A549 (cell line): ENCODE measurements at regions not wholly inside any gene's neighbourhood (a gene's known extent, or its start where the extent isn't known, plus 50 kb on each side); places are given as distances from the start of the nearest gene placed in this dataset.

Experiments
- BCL3 ChIP-seq: fragments of >200 bp; sonication (Bioruptor Twin); formaldehyde crosslinking; IDR thresholded peaks from 3 replicates; pipeline ENCODE4 v1.6.1; 2016
- BHLHE40 ChIP-seq: IDR thresholded peaks from 2 replicates; pipeline ENCODE4 v1.6.1; 2012; ENCODE audit warnings: low read depth, low read length, inconsistent platforms
- CEBPB ChIP-seq, 2 experiments: fragments of >200 bp in 1 of 2; sonication (Bioruptor Twin) in 1 of 2; formaldehyde crosslinking in 1 of 2; IDR thresholded peaks; 2 replicates each; pipeline ENCODE4 v1.6.1; 2012 to 2016
- CTCF ChIP-seq: fragments of >200 bp; sonication (Bioruptor Twin); formaldehyde crosslinking; IDR thresholded peaks from 3 replicates; pipeline ENCODE4 v1.5.1; 2016
- EHMT2 ChIP-seq: fragments of 200-600 bp; sonication (generic); IDR thresholded peaks from 2 replicates; pipeline ENCODE4 v1.6.1; 2016; ENCODE audit warnings: antibody characterized with exemption, low read depth, mild to moderate bottlenecking, moderate library complexity
- ELK1 ChIP-seq: fragments of 150-350 bp; IDR thresholded peaks from 2 replicates; pipeline ENCODE4 v1.6.1; 2014; ENCODE audit warnings: low read depth, mild to moderate bottlenecking, low read length
- HOXA7 ChIP-seq: fragments of 250-450 bp; sonication (Bioruptor Pico); IDR thresholded peaks from 2 replicates; pipeline ENCODE4 v1.5.0; 2020; ENCODE audit warnings: mild to moderate bottlenecking, moderate library complexity
- MYC ChIP-seq: IDR thresholded peaks from 2 replicates; pipeline ENCODE4 v1.6.1; 2012; ENCODE audit warnings: mild to moderate bottlenecking, inconsistent platforms, low read length, improper control_type of control experiment, borderline replicate concordance
- NFE2L2 ChIP-seq: fragments of 150-350 bp; conservative IDR thresholded peaks from 2 replicates; pipeline ENCODE4 v1.6.1; 2014; ENCODE audit warnings: low read length
- POLR2A ChIP-seq: IDR thresholded peaks from 2 replicates; pipeline ENCODE4 v1.6.1; 2012; ENCODE audit warnings: mild to moderate bottlenecking, low read length
- ZFP36 ChIP-seq: fragments of 450-650 bp; IDR thresholded peaks from 2 replicates; pipeline ENCODE4 v1.6.1; 2014; ENCODE audit warnings: borderline replicate concordance; ENCODE audit not compliant: partially characterized antibody

GRCh38 chr7:68507668-68508067 is 1090.6 kb upstream of the AUTS2 start:
- no peak for TF ChIP-seq POLR2A
- no peak for TF ChIP-seq CTCF
- TF ChIP-seq ELK1: no peak
- no peak for TF ChIP-seq EHMT2
- TF ChIP-seq NFE2L2: no peak
- TF ChIP-seq CEBPB (IDR thresholded peaks at IDR 0.05): no peak
- TF ChIP-seq BCL3: no peak
- no peak for TF ChIP-seq MYC
- TF ChIP-seq ZFP36: no peak
- TF ChIP-seq HOXA7 (CRISPR knock-in tag): no peak
- no peak for TF ChIP-seq BHLHE40
